H1 (cell line): ENCODE measurements at regions not wholly inside any gene's neighbourhood (a gene's known extent, or its start where the extent isn't known, plus 50 kb on each side); places are given as distances from the start of the nearest gene placed in this dataset.

Experiments
- SAP30 ChIP-seq: fragments of 300-600 bp; sonication (generic); IDR thresholded peaks from 2 replicates; pipeline ENCODE4 v1.7.1; 2012; ENCODE audit warnings: low read length, moderate library complexity, mild to moderate bottlenecking, inconsistent platforms; ENCODE audit not compliant: insufficient read depth, insufficient replicate concordance
- SP1 ChIP-seq: IDR thresholded peaks from 2 replicates; pipeline ENCODE4 v1.6.1; 2011; ENCODE audit warnings: low read depth, low read length
- TF ChIP-seq, protein P1 (sequence below): fragments of 300-600 bp; sonication (generic); IDR thresholded peaks from 2 replicates; pipeline ENCODE4 v1.7.1; 2012; ENCODE audit warnings: low read length, moderate library complexity, mild to moderate bottlenecking, inconsistent platforms; ENCODE audit not compliant: insufficient replicate concordance

- TF ChIP-seq, protein P1, sequence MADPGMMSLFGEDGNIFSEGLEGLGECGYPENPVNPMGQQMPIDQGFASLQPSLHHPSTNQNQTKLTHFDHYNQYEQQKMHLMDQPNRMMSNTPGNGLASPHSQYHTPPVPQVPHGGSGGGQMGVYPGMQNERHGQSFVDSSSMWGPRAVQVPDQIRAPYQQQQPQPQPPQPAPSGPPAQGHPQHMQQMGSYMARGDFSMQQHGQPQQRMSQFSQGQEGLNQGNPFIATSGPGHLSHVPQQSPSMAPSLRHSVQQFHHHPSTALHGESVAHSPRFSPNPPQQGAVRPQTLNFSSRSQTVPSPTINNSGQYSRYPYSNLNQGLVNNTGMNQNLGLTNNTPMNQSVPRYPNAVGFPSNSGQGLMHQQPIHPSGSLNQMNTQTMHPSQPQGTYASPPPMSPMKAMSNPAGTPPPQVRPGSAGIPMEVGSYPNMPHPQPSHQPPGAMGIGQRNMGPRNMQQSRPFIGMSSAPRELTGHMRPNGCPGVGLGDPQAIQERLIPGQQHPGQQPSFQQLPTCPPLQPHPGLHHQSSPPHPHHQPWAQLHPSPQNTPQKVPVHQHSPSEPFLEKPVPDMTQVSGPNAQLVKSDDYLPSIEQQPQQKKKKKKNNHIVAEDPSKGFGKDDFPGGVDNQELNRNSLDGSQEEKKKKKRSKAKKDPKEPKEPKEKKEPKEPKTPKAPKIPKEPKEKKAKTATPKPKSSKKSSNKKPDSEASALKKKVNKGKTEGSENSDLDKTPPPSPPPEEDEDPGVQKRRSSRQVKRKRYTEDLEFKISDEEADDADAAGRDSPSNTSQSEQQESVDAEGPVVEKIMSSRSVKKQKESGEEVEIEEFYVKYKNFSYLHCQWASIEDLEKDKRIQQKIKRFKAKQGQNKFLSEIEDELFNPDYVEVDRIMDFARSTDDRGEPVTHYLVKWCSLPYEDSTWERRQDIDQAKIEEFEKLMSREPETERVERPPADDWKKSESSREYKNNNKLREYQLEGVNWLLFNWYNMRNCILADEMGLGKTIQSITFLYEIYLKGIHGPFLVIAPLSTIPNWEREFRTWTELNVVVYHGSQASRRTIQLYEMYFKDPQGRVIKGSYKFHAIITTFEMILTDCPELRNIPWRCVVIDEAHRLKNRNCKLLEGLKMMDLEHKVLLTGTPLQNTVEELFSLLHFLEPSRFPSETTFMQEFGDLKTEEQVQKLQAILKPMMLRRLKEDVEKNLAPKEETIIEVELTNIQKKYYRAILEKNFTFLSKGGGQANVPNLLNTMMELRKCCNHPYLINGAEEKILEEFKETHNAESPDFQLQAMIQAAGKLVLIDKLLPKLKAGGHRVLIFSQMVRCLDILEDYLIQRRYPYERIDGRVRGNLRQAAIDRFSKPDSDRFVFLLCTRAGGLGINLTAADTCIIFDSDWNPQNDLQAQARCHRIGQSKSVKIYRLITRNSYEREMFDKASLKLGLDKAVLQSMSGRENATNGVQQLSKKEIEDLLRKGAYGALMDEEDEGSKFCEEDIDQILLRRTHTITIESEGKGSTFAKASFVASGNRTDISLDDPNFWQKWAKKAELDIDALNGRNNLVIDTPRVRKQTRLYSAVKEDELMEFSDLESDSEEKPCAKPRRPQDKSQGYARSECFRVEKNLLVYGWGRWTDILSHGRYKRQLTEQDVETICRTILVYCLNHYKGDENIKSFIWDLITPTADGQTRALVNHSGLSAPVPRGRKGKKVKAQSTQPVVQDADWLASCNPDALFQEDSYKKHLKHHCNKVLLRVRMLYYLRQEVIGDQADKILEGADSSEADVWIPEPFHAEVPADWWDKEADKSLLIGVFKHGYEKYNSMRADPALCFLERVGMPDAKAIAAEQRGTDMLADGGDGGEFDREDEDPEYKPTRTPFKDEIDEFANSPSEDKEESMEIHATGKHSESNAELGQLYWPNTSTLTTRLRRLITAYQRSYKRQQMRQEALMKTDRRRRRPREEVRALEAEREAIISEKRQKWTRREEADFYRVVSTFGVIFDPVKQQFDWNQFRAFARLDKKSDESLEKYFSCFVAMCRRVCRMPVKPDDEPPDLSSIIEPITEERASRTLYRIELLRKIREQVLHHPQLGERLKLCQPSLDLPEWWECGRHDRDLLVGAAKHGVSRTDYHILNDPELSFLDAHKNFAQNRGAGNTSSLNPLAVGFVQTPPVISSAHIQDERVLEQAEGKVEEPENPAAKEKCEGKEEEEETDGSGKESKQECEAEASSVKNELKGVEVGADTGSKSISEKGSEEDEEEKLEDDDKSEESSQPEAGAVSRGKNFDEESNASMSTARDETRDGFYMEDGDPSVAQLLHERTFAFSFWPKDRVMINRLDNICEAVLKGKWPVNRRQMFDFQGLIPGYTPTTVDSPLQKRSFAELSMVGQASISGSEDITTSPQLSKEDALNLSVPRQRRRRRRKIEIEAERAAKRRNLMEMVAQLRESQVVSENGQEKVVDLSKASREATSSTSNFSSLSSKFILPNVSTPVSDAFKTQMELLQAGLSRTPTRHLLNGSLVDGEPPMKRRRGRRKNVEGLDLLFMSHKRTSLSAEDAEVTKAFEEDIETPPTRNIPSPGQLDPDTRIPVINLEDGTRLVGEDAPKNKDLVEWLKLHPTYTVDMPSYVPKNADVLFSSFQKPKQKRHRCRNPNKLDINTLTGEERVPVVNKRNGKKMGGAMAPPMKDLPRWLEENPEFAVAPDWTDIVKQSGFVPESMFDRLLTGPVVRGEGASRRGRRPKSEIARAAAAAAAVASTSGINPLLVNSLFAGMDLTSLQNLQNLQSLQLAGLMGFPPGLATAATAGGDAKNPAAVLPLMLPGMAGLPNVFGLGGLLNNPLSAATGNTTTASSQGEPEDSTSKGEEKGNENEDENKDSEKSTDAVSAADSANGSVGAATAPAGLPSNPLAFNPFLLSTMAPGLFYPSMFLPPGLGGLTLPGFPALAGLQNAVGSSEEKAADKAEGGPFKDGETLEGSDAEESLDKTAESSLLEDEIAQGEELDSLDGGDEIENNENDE: no peak
- TF ChIP-seq SAP30: no peak
- no peak for TF ChIP-seq SP1
Observed at GRCh38 chr9:82254646-82255367, 266.2 kb downstream of the SPATA31D1 start (continued).
